SJSA1 (cell line): ENCODE measurements at regions not wholly inside any gene's neighbourhood (a gene's known extent, or its start where the extent isn't known, plus 50 kb on each side); places are given as distances from the start of the nearest gene placed in this dataset.

Experiments used
- DNase-seq, 2 experiments: peaks; one replicate each; pipeline ENCODE4 v3.0.0-alpha.2; 2015 to 2020; ENCODE audit warnings: low spot score in 2 of 2, low read depth in 1 of 2
- H3K27ac ChIP-seq: fragments of 250-450 bp; sonication (Bioruptor Pico); 2 replicates; pipeline ENCODE4 v1.5.1; 2020; ENCODE audit warnings: mild to moderate bottlenecking, moderate library complexity
- H3K27me3 ChIP-seq: fragments of 250-450 bp; sonication (Bioruptor Pico); replicated peaks from 2 replicates; pipeline ENCODE4 v1.5.1; 2020; ENCODE audit warnings: mild to moderate bottlenecking, moderate library complexity
- H3K36me3 ChIP-seq: fragments of 250-450 bp; sonication (Bioruptor Pico); 2 replicates; pipeline ENCODE4 v1.5.1; 2020; ENCODE audit warnings: mild to moderate bottlenecking
- H3K4me1 ChIP-seq: fragments of 250-450 bp; sonication (Bioruptor Pico); replicated peaks from 2 replicates; pipeline ENCODE4 v1.6.1; 2021; ENCODE audit warnings: mild to moderate bottlenecking
- H3K4me3 ChIP-seq: fragments of 250-450 bp; sonication (Bioruptor Pico); 2 replicates; pipeline ENCODE4 v1.5.1; 2020; ENCODE audit warnings: mild to moderate bottlenecking
- H3K9me3 ChIP-seq: fragments of 250-450 bp; sonication (Bioruptor Pico); replicated peaks from 2 replicates; pipeline ENCODE4 v1.5.1; 2020; ENCODE audit warnings: mild to moderate bottlenecking

- Histone ChIP-seq H3K36me3 (no peaks in the 10 kb centered on the region), H3K9me3 (no peaks in the 10 kb centered on the region), H3K4me3 (no peak overlapping the region), H3K27me3 (no peaks in the 10 kb centered on the region; the same call in 1 of the 2 replicates), H3K27ac (no peak overlapping the region), H3K4me1 (no peaks in the 10 kb centered on the region)
- no peak for DNase-seq
These were observed 135.1 kb downstream of the PMP22 start for GRCh38 chr17:15129986-15130385.

GRCh38 chr17:15124746-15125145 lies 140.4 kb downstream of the PMP22 start:
- H3K4me1 ChIP-seq, result no peaks in the 10 kb centered on the region
- no peaks in the 10 kb centered on the region for H3K36me3 ChIP-seq
- H3K9me3 ChIP-seq, result no peaks in the 10 kb centered on the region
- no peak for DNase-seq
- no peak overlapping the region for H3K27ac ChIP-seq
- no peak overlapping the region for H3K4me3 ChIP-seq
- H3K27me3 ChIP-seq, result no peaks in the 10 kb centered on the region; the same call in 1 of the 2 replicates

GRCh38 chr17:15124264-15124595 lies 140.9 kb downstream of the PMP22 start:
- DNase-seq, result no peak
- H3K4me3 ChIP-seq, result no peak overlapping the region
- H3K9me3 ChIP-seq, result no peaks in the 10 kb centered on the region
- no peaks in the 10 kb centered on the region for H3K36me3 ChIP-seq
- H3K4me1 ChIP-seq, result no peaks in the 10 kb centered on the region
- H3K27ac ChIP-seq, result no peak overlapping the region
- no peaks in the 10 kb centered on the region; the same call in 1 of the 2 replicates for H3K27me3 ChIP-seq

GRCh38 chr17:15123593-15124263 lies 141.4 kb downstream of the PMP22 start:
- Histone ChIP-seq H3K4me1 (no peaks in the 10 kb centered on the region), H3K9me3 (no peaks in the 10 kb centered on the region), H3K27ac (no peak overlapping the region), H3K36me3 (no peaks in the 10 kb centered on the region), H3K4me3 (no peak overlapping the region), H3K27me3 (peaks cover 2% of the 10 kb centered on the region; the same call in 1 of the 2 replicates)
- DNase-seq, result no peak

- peaks cover 5% of the 10 kb centered on the region; the same call in 1 of the 2 replicates for H3K27me3 ChIP-seq
- no peaks in the 10 kb centered on the region for H3K9me3 ChIP-seq
- no peak overlapping the region for H3K4me3 ChIP-seq
- H3K36me3 ChIP-seq, result no peaks in the 10 kb centered on the region
- no peaks in the 10 kb centered on the region for H3K4me1 ChIP-seq
- DNase-seq, result no peak
- no peak overlapping the region for H3K27ac ChIP-seq
These were observed 142.3 kb downstream of the PMP22 start for GRCh38 chr17:15122857-15123256.

- Histone ChIP-seq H3K36me3 (no peaks in the 10 kb centered on the region), H3K4me3 (no peak overlapping the region), H3K27ac (no peak overlapping the region), H3K27me3 (peaks cover 5% of the 10 kb centered on the region; the same call in 1 of the 2 replicates), H3K9me3 (no peaks in the 10 kb centered on the region), H3K4me1 (no peaks in the 10 kb centered on the region)
- DNase-seq, result no peak
These were observed 143.7 kb downstream of the PMP22 start for GRCh38 chr17:15121426-15121825.

- Histone ChIP-seq H3K9me3 (no peaks in the 10 kb centered on the region), H3K27me3 (peaks cover 5% of the 10 kb centered on the region; the same call in 1 of the 2 replicates), H3K4me3 (no peak overlapping the region), H3K27ac (no peak overlapping the region), H3K36me3 (no peaks in the 10 kb centered on the region), H3K4me1 (no peaks in the 10 kb centered on the region)
- no peak for DNase-seq
These were observed 145.2 kb downstream of the PMP22 start for GRCh38 chr17:15119968-15120367.

GRCh38 chr17:15117239-15117638 lies 147.9 kb downstream of the PMP22 start:
- H3K4me1 ChIP-seq, result no peaks in the 10 kb centered on the region
- no peaks in the 10 kb centered on the region for H3K36me3 ChIP-seq
- DNase-seq, result no peak
- no peak overlapping the region for H3K4me3 ChIP-seq
- no peak overlapping the region for H3K27ac ChIP-seq
- peaks cover 5% of the 10 kb centered on the region; the same call in 1 of the 2 replicates for H3K27me3 ChIP-seq
- H3K9me3 ChIP-seq, result no peaks in the 10 kb centered on the region

- H3K27me3 ChIP-seq, result no peaks in the 10 kb centered on the region
- DNase-seq, result no peak
- no peaks in the 10 kb centered on the region for H3K36me3 ChIP-seq
- no peaks in the 10 kb centered on the region for H3K4me1 ChIP-seq
- H3K4me3 ChIP-seq, result no peak overlapping the region
- H3K27ac ChIP-seq, result no peak overlapping the region
- no peaks in the 10 kb centered on the region for H3K9me3 ChIP-seq
These were observed 152.1 kb downstream of the PMP22 start for GRCh38 chr17:15112846-15113617.

GRCh38 chr17:15109608-15110007 lies 155.5 kb downstream of the PMP22 start:
- H3K36me3 ChIP-seq, result no peaks in the 10 kb centered on the region
- H3K4me1 ChIP-seq, result peaks cover 5% of the 10 kb centered on the region
- no peak for DNase-seq
- no peaks in the 10 kb centered on the region for H3K27me3 ChIP-seq
- H3K9me3 ChIP-seq, result no peaks in the 10 kb centered on the region
- H3K4me3 ChIP-seq, result no peak overlapping the region
- no peak overlapping the region for H3K27ac ChIP-seq

GRCh38 chr17:15108992-15109391 lies 156.1 kb downstream of the PMP22 start:
- Histone ChIP-seq H3K27ac (no peak overlapping the region), H3K27me3 (no peaks in the 10 kb centered on the region), H3K9me3 (no peaks in the 10 kb centered on the region), H3K4me3 (no peak overlapping the region), H3K36me3 (no peaks in the 10 kb centered on the region), H3K4me1 (peaks cover 5% of the 10 kb centered on the region)
- no peak for DNase-seq

- Histone ChIP-seq H3K27ac (no peak overlapping the region), H3K4me3 (no peak overlapping the region), H3K4me1 (peaks cover 5% of the 10 kb centered on the region), H3K27me3 (no peaks in the 10 kb centered on the region), H3K9me3 (no peaks in the 10 kb centered on the region), H3K36me3 (no peaks in the 10 kb centered on the region)
- DNase-seq, result peak in 1 of 2 experiments; percentile 15
These were observed 158.6 kb downstream of the PMP22 start for GRCh38 chr17:15106540-15106939.

GRCh38 chr17:15103785-15104184 lies 161.3 kb downstream of the PMP22 start:
- no peaks in the 10 kb centered on the region for H3K36me3 ChIP-seq
- peaks cover 5% of the 10 kb centered on the region for H3K4me1 ChIP-seq
- no peak overlapping the region for H3K4me3 ChIP-seq
- no peak overlapping the region for H3K27ac ChIP-seq
- H3K27me3 ChIP-seq, result 0 out of 2 replicates have a peak, but pooled peaks cover 3% of the 10 kb centered on the region
- DNase-seq, result no peak
- no peaks in the 10 kb centered on the region for H3K9me3 ChIP-seq

GRCh38 chr17:15101175-15101574 lies 164.0 kb downstream of the PMP22 start:
- no peaks in the 10 kb centered on the region for H3K9me3 ChIP-seq
- H3K4me3 ChIP-seq, result no peak overlapping the region
- DNase-seq, result no peak
- no peaks in the 10 kb centered on the region for H3K4me1 ChIP-seq
- 0 out of 2 replicates have a peak, but pooled peaks cover 3% of the 10 kb centered on the region for H3K27me3 ChIP-seq
- no peaks in the 10 kb centered on the region for H3K36me3 ChIP-seq
- H3K27ac ChIP-seq, result no peak overlapping the region
